ENCODE measurements at regions not wholly inside any gene's neighbourhood (a gene's known extent, or its start where the extent isn't known, plus 50 kb on each side); places are given as distances from the start of the nearest gene placed in this dataset.

DNA sequence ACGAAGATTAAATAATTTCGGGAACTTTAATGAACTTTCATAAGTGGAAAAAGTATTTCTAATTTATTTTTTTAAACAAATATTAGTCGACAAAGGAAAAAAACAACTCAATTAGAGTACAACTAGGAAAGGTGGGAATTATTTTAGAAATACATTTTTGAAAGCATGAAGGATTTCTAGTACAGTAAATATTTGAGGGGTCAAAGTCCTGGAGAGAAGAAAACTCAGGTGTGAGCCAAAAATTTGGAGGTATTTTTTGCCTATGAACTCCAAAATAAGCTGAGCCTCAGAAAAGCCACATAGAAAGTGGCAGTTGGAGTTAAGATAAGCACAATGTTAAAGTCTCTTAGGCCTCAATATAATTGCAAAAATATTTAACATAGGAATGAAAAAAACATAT, 2017.3 kb downstream of the C4orf33 start:
- intact Hi-C loops (cut with DNase I) = no loop called here
- no peaks in the 10 kb centered on the region for H3K4me1 ChIP-seq (ENCODE audit: control insufficient read depth in 2 of 3, insufficient read depth in 2 of 3, low read depth in 1 of 3, low read length in 3 of 3)
- no peak overlapping the region for H3K4me3 ChIP-seq (ENCODE audit: low read length in 3 of 3)
- TF ChIP-seq, protein P1, sequence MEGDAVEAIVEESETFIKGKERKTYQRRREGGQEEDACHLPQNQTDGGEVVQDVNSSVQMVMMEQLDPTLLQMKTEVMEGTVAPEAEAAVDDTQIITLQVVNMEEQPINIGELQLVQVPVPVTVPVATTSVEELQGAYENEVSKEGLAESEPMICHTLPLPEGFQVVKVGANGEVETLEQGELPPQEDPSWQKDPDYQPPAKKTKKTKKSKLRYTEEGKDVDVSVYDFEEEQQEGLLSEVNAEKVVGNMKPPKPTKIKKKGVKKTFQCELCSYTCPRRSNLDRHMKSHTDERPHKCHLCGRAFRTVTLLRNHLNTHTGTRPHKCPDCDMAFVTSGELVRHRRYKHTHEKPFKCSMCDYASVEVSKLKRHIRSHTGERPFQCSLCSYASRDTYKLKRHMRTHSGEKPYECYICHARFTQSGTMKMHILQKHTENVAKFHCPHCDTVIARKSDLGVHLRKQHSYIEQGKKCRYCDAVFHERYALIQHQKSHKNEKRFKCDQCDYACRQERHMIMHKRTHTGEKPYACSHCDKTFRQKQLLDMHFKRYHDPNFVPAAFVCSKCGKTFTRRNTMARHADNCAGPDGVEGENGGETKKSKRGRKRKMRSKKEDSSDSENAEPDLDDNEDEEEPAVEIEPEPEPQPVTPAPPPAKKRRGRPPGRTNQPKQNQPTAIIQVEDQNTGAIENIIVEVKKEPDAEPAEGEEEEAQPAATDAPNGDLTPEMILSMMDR (IDR thresholded peaks at IDR 0.05; ENCODE audit: borderline replicate concordance, extremely low read depth, insufficient read depth) = no peak
- no peaks in the 10 kb centered on the region for H3K27me3 ChIP-seq (ENCODE audit: control insufficient read depth, insufficient read depth, low read length)
- H3K27ac ChIP-seq (ENCODE audit: low read depth in 2 of 2, low read length in 2 of 2) = no peak overlapping the region
- FAIRE-seq (no peak), DNase-seq (no peak)
- no peaks in the 10 kb centered on the region for H3K9me3 ChIP-seq (ENCODE audit: control insufficient read depth in 2 of 3, insufficient read depth in 1 of 3, low read length in 3 of 3)
- no peak overlapping the region for H3K9ac ChIP-seq (ENCODE audit: low read length in 3 of 3)
- no peaks in the 10 kb centered on the region for H3K36me3 ChIP-seq (ENCODE audit: control insufficient read depth in 2 of 3, insufficient read depth in 3 of 3, low read length in 3 of 3)

DNA sequence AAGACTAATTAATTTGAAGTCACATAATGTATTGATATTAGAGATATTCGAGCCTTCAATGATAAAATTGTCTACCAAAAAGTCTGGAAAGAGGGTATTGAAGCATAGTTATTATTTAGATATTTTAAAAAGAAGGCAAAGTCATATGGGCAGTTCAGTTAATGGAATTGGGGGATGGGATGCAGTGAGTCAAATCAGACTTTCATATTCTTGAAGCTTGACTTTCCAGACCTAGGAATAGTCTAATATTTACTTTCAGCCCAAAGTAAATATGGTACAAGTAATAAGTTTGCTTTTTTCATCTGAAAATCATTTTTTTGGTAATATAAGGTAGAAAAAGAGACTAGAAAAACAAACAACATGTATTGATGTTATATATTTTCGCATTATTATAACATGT, 2017.8 kb downstream of the C4orf33 start:
- FAIRE-seq (no peak), DNase-seq (no peak)
- no peaks in the 10 kb centered on the region for H3K27me3 ChIP-seq (ENCODE audit: control insufficient read depth, insufficient read depth, low read length)
- no peaks in the 10 kb centered on the region for H3K4me1 ChIP-seq (ENCODE audit: control insufficient read depth in 2 of 3, insufficient read depth in 2 of 3, low read depth in 1 of 3, low read length in 3 of 3)
- H3K9me3 ChIP-seq (ENCODE audit: control insufficient read depth in 2 of 3, insufficient read depth in 1 of 3, low read length in 3 of 3) = no peaks in the 10 kb centered on the region
- TF ChIP-seq, protein P1 (IDR thresholded peaks at IDR 0.05; ENCODE audit: borderline replicate concordance, extremely low read depth, insufficient read depth) = no peak
- H3K4me3 ChIP-seq (ENCODE audit: low read length in 3 of 3) = no peak overlapping the region
- H3K9ac ChIP-seq (ENCODE audit: low read length in 3 of 3) = no peak overlapping the region
- H3K27ac ChIP-seq (ENCODE audit: low read depth in 2 of 2, low read length in 2 of 2) = no peak overlapping the region
- intact Hi-C loops (cut with DNase I) = no loop called here
- no peaks in the 10 kb centered on the region for H3K36me3 ChIP-seq (ENCODE audit: control insufficient read depth in 2 of 3, insufficient read depth in 3 of 3, low read length in 3 of 3)

DNA sequence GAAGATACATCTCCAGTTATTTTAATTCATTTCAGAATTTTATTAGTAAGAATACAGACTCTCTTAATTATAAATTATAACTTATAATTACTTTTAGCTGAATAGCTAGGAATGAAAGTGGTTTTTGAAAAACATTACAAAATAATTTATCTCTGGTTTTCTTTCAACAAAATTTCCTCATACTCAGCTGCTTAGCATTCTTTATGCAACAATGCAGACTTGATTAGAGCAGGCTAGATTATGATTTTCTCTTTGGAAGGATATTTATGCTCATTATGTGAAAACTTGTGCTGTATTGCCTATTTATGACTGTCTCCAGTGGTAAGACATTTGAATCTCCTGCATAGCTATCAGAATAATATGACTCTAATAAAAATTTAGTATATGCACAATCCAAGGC, 2023.7 kb downstream of the C4orf33 start:
- H3K27me3 ChIP-seq (ENCODE audit: control insufficient read depth, insufficient read depth, low read length) = no peaks in the 10 kb centered on the region
- TF ChIP-seq, protein P1 (IDR thresholded peaks at IDR 0.05; ENCODE audit: borderline replicate concordance, extremely low read depth, insufficient read depth) = no peak
- no peak overlapping the region for H3K4me3 ChIP-seq (ENCODE audit: low read length in 3 of 3)
- no peak overlapping the region for H3K27ac ChIP-seq (ENCODE audit: low read depth in 2 of 2, low read length in 2 of 2)
- no peak overlapping the region for H3K9ac ChIP-seq (ENCODE audit: low read length in 3 of 3)
- intact Hi-C loops (cut with DNase I) = no loop called here
- no peaks in the 10 kb centered on the region for H3K4me1 ChIP-seq (ENCODE audit: control insufficient read depth in 2 of 3, insufficient read depth in 2 of 3, low read depth in 1 of 3, low read length in 3 of 3)
- no peaks in the 10 kb centered on the region for H3K9me3 ChIP-seq (ENCODE audit: control insufficient read depth in 2 of 3, insufficient read depth in 1 of 3, low read length in 3 of 3)
- DNase-seq (no peak), FAIRE-seq (no peak)
- H3K36me3 ChIP-seq (ENCODE audit: control insufficient read depth in 2 of 3, insufficient read depth in 3 of 3, low read length in 3 of 3) = no peaks in the 10 kb centered on the region

DNA sequence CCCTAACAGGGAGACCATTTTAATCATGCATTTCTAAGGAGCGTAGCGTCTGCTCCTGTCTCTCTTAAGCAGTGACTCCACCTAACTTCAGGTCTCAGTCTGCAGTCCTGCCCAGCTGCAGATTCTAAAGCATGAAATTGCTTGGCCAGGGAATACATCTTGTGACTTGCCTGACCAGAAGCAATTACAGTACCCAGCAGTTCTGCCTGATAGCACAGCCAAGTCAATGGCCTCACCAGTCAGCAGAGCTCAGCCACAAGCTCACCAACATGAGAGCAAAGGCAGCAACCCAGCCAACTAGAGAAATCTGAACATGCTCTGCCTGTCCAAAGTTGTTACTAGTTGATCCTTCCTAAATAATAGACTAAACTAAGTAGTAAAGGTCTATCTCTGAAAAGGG, 2011.9 kb upstream of the PCDH10 start:
- intact Hi-C loops (cut with DNase I) = no loop called here
- TF ChIP-seq, protein P1 (IDR thresholded peaks at IDR 0.05; ENCODE audit: borderline replicate concordance, extremely low read depth, insufficient read depth) = no peak
- Histone ChIP-seq H3K27me3 (ENCODE audit: control insufficient read depth, insufficient read depth, low read length) (no peaks in the 10 kb centered on the region), H3K9me3 (ENCODE audit: control insufficient read depth in 2 of 3, insufficient read depth in 1 of 3, low read length in 3 of 3) (no peaks in the 10 kb centered on the region), H3K4me3 (ENCODE audit: low read length in 3 of 3) (no peak overlapping the region), H3K9ac (ENCODE audit: low read length in 3 of 3) (no peak overlapping the region), H3K36me3 (ENCODE audit: control insufficient read depth in 2 of 3, insufficient read depth in 3 of 3, low read length in 3 of 3) (no peaks in the 10 kb centered on the region), H3K4me1 (ENCODE audit: control insufficient read depth in 2 of 3, insufficient read depth in 2 of 3, low read depth in 1 of 3, low read length in 3 of 3) (no peaks in the 10 kb centered on the region), H3K27ac (ENCODE audit: low read depth in 2 of 2, low read length in 2 of 2) (no peak overlapping the region)
- DNase-seq (peak in 1 of 5 donors; percentile 2), FAIRE-seq (no peak)

Measured in kidney (tissue), 13 donors.